Lower lobe of right lung (tissue), 2 donors: ENCODE measurements at regions not wholly inside any gene's neighbourhood (a gene's known extent, or its start where the extent isn't known, plus 50 kb on each side); places are given as distances from the start of the nearest gene placed in this dataset.

Experiments
- ATAC-seq, 2 donors: fragments of 200-7000 bp; cut with Tn5 transposase; one replicate each; pipeline ENCODE4 v1.9.1; 2020 to 2022; ENCODE audit warnings: mild to moderate bottlenecking in 2 of 2, moderate library complexity in 2 of 2
- DNase-seq: peaks from one replicate; pipeline ENCODE4 v3.0.0-alpha.2; 2020
- H3K27ac ChIP-seq: fragments of 200-600 bp; one replicate; pipeline ENCODE4 v1.8.0; 2022
- H3K27me3 ChIP-seq: fragments of 200-600 bp; one replicate; pipeline ENCODE4 v1.8.0; 2022; ENCODE audit warnings: low read depth
- H3K36me3 ChIP-seq: fragments of 200-600 bp; one replicate; pipeline ENCODE4 v1.8.0; 2022; ENCODE audit warnings: mild to moderate bottlenecking
- H3K4me1 ChIP-seq: fragments of 200-600 bp; one replicate; pipeline ENCODE4 v1.8.0; 2022
- H3K4me3 ChIP-seq: fragments of 200-600 bp; one replicate; pipeline ENCODE4 v1.8.0; 2022; ENCODE audit warnings: mild to moderate bottlenecking
- H3K9me3 ChIP-seq: fragments of 200-600 bp; one replicate; pipeline ENCODE4 v1.8.0; 2022
- intact Hi-C: fragments of 100-400 bp; cut with DNase I; formaldehyde crosslinking; loops from one replicate; pipeline ENCODE4 v1.11.0; 2022
- TF ChIP-seq, protein P1 (sequence below): fragments of 200-600 bp; IDR thresholded peaks from one replicate; pipeline ENCODE4 v1.8.0; 2022; ENCODE audit warnings: antibody characterized with exemption, mild to moderate bottlenecking
- donor health status: DM: no; HTN: yes; CAD: no; lungs with severe emphysema.

- Histone ChIP-seq H3K4me1 (no peaks in the 10 kb centered on the region), H3K27ac (no peak overlapping the region), H3K9me3 (no peaks in the 10 kb centered on the region), H3K36me3 (no peaks in the 10 kb centered on the region), H3K27me3 (no peaks in the 10 kb centered on the region), H3K4me3 (no peak overlapping the region)
- DNase-seq (no peak), ATAC-seq (no peak)
- intact Hi-C loops: no loop called here
- TF ChIP-seq, protein P1, sequence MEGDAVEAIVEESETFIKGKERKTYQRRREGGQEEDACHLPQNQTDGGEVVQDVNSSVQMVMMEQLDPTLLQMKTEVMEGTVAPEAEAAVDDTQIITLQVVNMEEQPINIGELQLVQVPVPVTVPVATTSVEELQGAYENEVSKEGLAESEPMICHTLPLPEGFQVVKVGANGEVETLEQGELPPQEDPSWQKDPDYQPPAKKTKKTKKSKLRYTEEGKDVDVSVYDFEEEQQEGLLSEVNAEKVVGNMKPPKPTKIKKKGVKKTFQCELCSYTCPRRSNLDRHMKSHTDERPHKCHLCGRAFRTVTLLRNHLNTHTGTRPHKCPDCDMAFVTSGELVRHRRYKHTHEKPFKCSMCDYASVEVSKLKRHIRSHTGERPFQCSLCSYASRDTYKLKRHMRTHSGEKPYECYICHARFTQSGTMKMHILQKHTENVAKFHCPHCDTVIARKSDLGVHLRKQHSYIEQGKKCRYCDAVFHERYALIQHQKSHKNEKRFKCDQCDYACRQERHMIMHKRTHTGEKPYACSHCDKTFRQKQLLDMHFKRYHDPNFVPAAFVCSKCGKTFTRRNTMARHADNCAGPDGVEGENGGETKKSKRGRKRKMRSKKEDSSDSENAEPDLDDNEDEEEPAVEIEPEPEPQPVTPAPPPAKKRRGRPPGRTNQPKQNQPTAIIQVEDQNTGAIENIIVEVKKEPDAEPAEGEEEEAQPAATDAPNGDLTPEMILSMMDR: no peak
These were observed 250.9 kb downstream of the TOX3 start for GRCh38 chr16:52296076-52296475.

- TF ChIP-seq, protein P1: no peak
- H3K36me3 ChIP-seq: no peaks in the 10 kb centered on the region
- no peak overlapping the region for H3K27ac ChIP-seq
- no peaks in the 10 kb centered on the region for H3K9me3 ChIP-seq
- no peak for ATAC-seq
- no peak for DNase-seq
- no peaks in the 10 kb centered on the region for H3K4me1 ChIP-seq
- intact Hi-C loops: no loop called here
- H3K27me3 ChIP-seq: no peaks in the 10 kb centered on the region
- H3K4me3 ChIP-seq: no peak overlapping the region
These were observed 252.3 kb downstream of the TOX3 start for GRCh38 chr16:52294660-52295059.

DNA sequence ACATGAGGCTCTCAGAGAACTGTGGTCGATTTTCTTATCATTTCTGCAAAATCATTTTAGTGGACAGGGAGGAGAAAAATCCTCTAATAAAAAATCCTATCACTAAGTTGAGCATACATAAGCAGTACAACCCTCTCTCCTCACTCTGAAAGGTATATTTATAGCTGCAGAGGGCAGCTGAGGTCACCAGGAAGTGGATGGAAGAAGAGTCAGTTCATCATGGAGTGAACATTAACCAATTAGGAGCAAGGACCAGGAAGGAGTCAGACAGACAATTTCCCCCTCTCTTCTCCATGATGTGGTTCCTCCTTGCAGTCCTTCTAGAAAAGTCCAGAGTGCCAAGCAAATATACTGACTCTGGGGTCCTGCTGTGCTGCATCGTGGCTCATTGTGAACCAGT lies 253.7 kb downstream of the TOX3 start:
- H3K27me3 ChIP-seq: no peaks in the 10 kb centered on the region
- no peaks in the 10 kb centered on the region for H3K36me3 ChIP-seq
- ATAC-seq (no peak), DNase-seq (no peak)
- no peaks in the 10 kb centered on the region for H3K9me3 ChIP-seq
- no peaks in the 10 kb centered on the region for H3K4me1 ChIP-seq
- intact Hi-C loops: no loop called here
- H3K4me3 ChIP-seq: no peak overlapping the region
- TF ChIP-seq, protein P1: no peak
- no peak overlapping the region for H3K27ac ChIP-seq

GRCh38 chr16:52283584-52284375 lies 263.2 kb downstream of the TOX3 start:
- ATAC-seq (no peak), DNase-seq (no peak)
- TF ChIP-seq, protein P1: no peak
- Histone ChIP-seq H3K4me3 (no peak overlapping the region), H3K36me3 (no peaks in the 10 kb centered on the region), H3K4me1 (no peaks in the 10 kb centered on the region), H3K27me3 (no peaks in the 10 kb centered on the region), H3K9me3 (no peaks in the 10 kb centered on the region), H3K27ac (no peak overlapping the region)
- intact Hi-C loops: no loop called here

DNA sequence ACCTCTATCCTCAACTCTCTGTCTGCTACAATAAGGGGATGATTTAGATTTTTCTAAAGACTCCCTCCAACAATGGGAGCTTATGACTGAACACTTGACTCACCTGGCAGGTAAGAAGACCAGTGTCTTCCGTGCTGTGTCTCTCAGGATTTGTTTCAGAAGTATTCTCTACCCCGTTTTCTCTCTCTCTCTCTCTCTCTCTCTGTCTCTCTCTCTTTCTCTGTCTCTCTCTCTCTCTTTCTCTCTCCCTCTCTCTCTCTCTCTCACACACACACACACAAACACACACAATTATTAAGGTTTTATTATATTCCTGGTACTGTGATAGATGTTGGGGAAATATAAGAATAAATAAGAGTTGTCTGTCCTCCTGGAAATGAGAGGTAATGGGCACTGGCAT lies 263.9 kb downstream of the TOX3 start:
- ATAC-seq (no peak), DNase-seq (no peak)
- no peaks in the 10 kb centered on the region for H3K9me3 ChIP-seq
- TF ChIP-seq, protein P1: no peak
- H3K36me3 ChIP-seq: no peaks in the 10 kb centered on the region
- intact Hi-C loops: no loop called here
- H3K4me3 ChIP-seq: no peak overlapping the region
- H3K27me3 ChIP-seq: no peaks in the 10 kb centered on the region
- no peaks in the 10 kb centered on the region for H3K4me1 ChIP-seq
- H3K27ac ChIP-seq: no peak overlapping the region
